IMR-90 (cell line): ENCODE measurements at regions not wholly inside any gene's neighbourhood (a gene's known extent, or its start where the extent isn't known, plus 50 kb on each side); places are given as distances from the start of the nearest gene placed in this dataset.

Source experiments
- ATAC-seq: fragments of 200-7000 bp; cut with Tn5 transposase; 2 replicates; pipeline ENCODE4 v1.9.1; 2020; ENCODE audit warnings: low read depth, mild to moderate bottlenecking, moderate library complexity
- BruUV-seq: library from RNA; stranded (reverse); fragments of 400-500 nt; replicated peaks from 2 replicates; lab custom pipeline; 2021; lab: Mats Ljungman, UMichigan
- CTCF ChIA-PET: fragments of 300-600 bp; formaldehyde crosslinking; extraction: SDS; loops from one replicate; lab custom pipeline; 2021; ENCODE audit warnings: antibody characterized with exemption; lab: Yijun Ruan, JAX
- POLR2A ChIA-PET: fragments of 300-600 bp; sonication (Branson Sonifier 250); formaldehyde crosslinking; loops from one replicate; lab custom pipeline; 2022; ENCODE audit warnings: antibody characterized with exemption; ENCODE audit not compliant: unreplicated experiment; lab: Charles Lee
- DNase-seq: peaks from one replicate; pipeline ENCODE4 v3.0.0; 2013
- H2AFZ ChIP-seq: replicated peaks from 2 replicates; pipeline ENCODE3; 2013; ENCODE audit warnings: low read length, mild to moderate bottlenecking; ENCODE audit not compliant: poor library complexity
- H2AK5ac ChIP-seq: 2 replicates; pipeline ENCODE4 v1.6.1; 2013; ENCODE audit warnings: low read depth, low read length, inconsistent platforms
- H2AK9ac ChIP-seq: replicated peaks from 2 replicates; pipeline ENCODE3; 2013; ENCODE audit warnings: mild to moderate bottlenecking, low read depth, low read length, moderate library complexity; ENCODE audit not compliant: poor library complexity
- H2BK120ac ChIP-seq: 2 replicates; pipeline ENCODE4 v1.6.1; 2013; ENCODE audit warnings: low read depth, low read length, inconsistent platforms
- H2BK15ac ChIP-seq: 3 replicates; pipeline ENCODE4 v1.6.1; 2013; ENCODE audit warnings: low read depth, low read length, inconsistent platforms
- H2BK20ac ChIP-seq: 2 replicates; pipeline ENCODE4 v1.6.1; 2013; ENCODE audit warnings: low read depth, mild to moderate bottlenecking, inconsistent platforms, low read length, moderate library complexity
- H2BK5ac ChIP-seq: 2 replicates; pipeline ENCODE4 v1.6.1; 2013; ENCODE audit warnings: mild to moderate bottlenecking, low read depth, low read length, inconsistent platforms; ENCODE audit not compliant: poor library complexity, severe bottlenecking
- H3K14ac ChIP-seq: replicated peaks from 2 replicates; pipeline ENCODE4 v1.6.1; 2013; ENCODE audit warnings: low read depth, low read length, inconsistent platforms
- H3K18ac ChIP-seq: 2 replicates; pipeline ENCODE4 v1.6.1; 2013; ENCODE audit warnings: low read depth, low read length, control low read depth
- H3K23ac ChIP-seq: 2 replicates; pipeline ENCODE4 v1.6.1; 2013; ENCODE audit warnings: low read depth, low read length, inconsistent platforms
- H3K27ac ChIP-seq: 2 replicates; pipeline ENCODE4 v1.5.1; 2013; ENCODE audit warnings: mild to moderate bottlenecking, control low read depth, low read length; ENCODE audit not compliant: insufficient read depth
- H3K27me3 ChIP-seq: 2 replicates; pipeline ENCODE4 v1.6.1; 2013; ENCODE audit warnings: low read length; ENCODE audit not compliant: control insufficient read depth, insufficient read depth
- H3K36me3 ChIP-seq: 2 replicates; pipeline ENCODE4 v1.6.1; 2013; ENCODE audit warnings: low read length, mixed read lengths; ENCODE audit not compliant: control insufficient read depth, insufficient read depth
- H3K4ac ChIP-seq: 2 replicates; pipeline ENCODE4 v1.6.1; 2013; ENCODE audit warnings: low read depth, low read length, inconsistent platforms
- H3K4me1 ChIP-seq: 2 replicates; pipeline ENCODE4 v1.6.1; 2013; ENCODE audit warnings: low read length, mixed read lengths; ENCODE audit not compliant: control insufficient read depth, insufficient read depth
- H3K4me2 ChIP-seq: 2 replicates; pipeline ENCODE4 v1.6.1; 2013; ENCODE audit warnings: low read depth, mild to moderate bottlenecking, control low read depth, low read length, moderate library complexity
- H3K4me3 ChIP-seq: 2 replicates; pipeline ENCODE4 v1.5.1; 2013; ENCODE audit warnings: low read depth, mild to moderate bottlenecking, control low read depth, low read length, moderate library complexity; ENCODE audit not compliant: insufficient read depth
- H3K56ac ChIP-seq: 2 replicates; pipeline ENCODE4 v1.6.1; 2013; ENCODE audit warnings: low read length, inconsistent platforms; ENCODE audit not compliant: insufficient read depth; ENCODE audit errors: extremely low read depth
- H3K79me1 ChIP-seq, 2 experiments: 2 replicates each; pipeline ENCODE4 v1.6.1; 2013; ENCODE audit warnings: low read length in 2 of 2, inconsistent platforms in 1 of 2, low read depth in 1 of 2
- H3K9ac ChIP-seq: 2 replicates; pipeline ENCODE4 v1.6.1; 2013; ENCODE audit warnings: low read depth, low read length, control low read depth
- H3K9me1 ChIP-seq: 2 replicates; pipeline ENCODE4 v1.6.1; 2013; ENCODE audit warnings: low read length, inconsistent platforms; ENCODE audit not compliant: insufficient read depth
- H3K9me3 ChIP-seq: 2 replicates; pipeline ENCODE4 v1.6.1; 2013; ENCODE audit warnings: low read length; ENCODE audit not compliant: control insufficient read depth, insufficient read depth
- H4K20me1 ChIP-seq: 2 replicates; pipeline ENCODE4 v1.6.1; 2013; ENCODE audit warnings: low read length, inconsistent platforms; ENCODE audit not compliant: insufficient read depth
- H4K5ac ChIP-seq: 2 replicates; pipeline ENCODE4 v1.6.1; 2013; ENCODE audit warnings: mild to moderate bottlenecking, low read depth, low read length, control low read depth
- H4K8ac ChIP-seq, 2 experiments: 2 replicates each; pipeline ENCODE4 v1.6.1; 2013; ENCODE audit warnings: low read depth in 2 of 2, low read length in 2 of 2, control low read depth in 1 of 2, inconsistent platforms in 1 of 2
- H4K91ac ChIP-seq: 2 replicates; pipeline ENCODE4 v1.6.1; 2013; ENCODE audit warnings: low read depth, low read length, inconsistent platforms; ENCODE audit not compliant: insufficient read depth
- CEBPB ChIP-seq: IDR thresholded peaks from 2 replicates; pipeline ENCODE4 v1.6.1; 2012; ENCODE audit warnings: low read depth, low read length, improper control_type of control experiment
- CHD1 ChIP-seq: IDR thresholded peaks from 2 replicates; pipeline ENCODE4 v1.6.1; 2012; ENCODE audit warnings: low read depth, low read length, improper control_type of control experiment
- FOS ChIP-seq: fragments of 150-350 bp; IDR thresholded peaks from 2 replicates; pipeline ENCODE4 v1.6.1; 2016; ENCODE audit warnings: low read depth, low read length
- MAZ ChIP-seq: IDR thresholded peaks from 2 replicates; pipeline ENCODE4 v1.6.1; 2012; ENCODE audit warnings: low read depth, mild to moderate bottlenecking, low read length, improper control_type of control experiment, moderate library complexity, borderline replicate concordance
- MXI1 ChIP-seq: IDR thresholded peaks from 2 replicates; pipeline ENCODE4 v1.6.1; 2012; ENCODE audit warnings: low read depth, mild to moderate bottlenecking, low read length, moderate library complexity, borderline replicate concordance
- RAD21 ChIP-seq: IDR thresholded peaks from 2 replicates; pipeline ENCODE4 v1.6.1; 2012; ENCODE audit warnings: low read length, improper control_type of control experiment
- RFX5 ChIP-seq: IDR thresholded peaks from 2 replicates; pipeline ENCODE4 v1.8.0; 2012; ENCODE audit warnings: low read depth, mild to moderate bottlenecking, low read length, moderate library complexity
- USF2 ChIP-seq: fragments of 150-350 bp; IDR thresholded peaks from 2 replicates; pipeline ENCODE4 v1.6.1; 2017; ENCODE audit warnings: mild to moderate bottlenecking, antibody characterized with exemption, low read length, low read depth
- WGBS, 2 experiments: methylation state at CpG; one replicate each; pipeline versions ENCODE4 v1.1.5 to v1.1.7; 2013; ENCODE audit warnings: missing lambda C conversion rate in 2 of 2; ENCODE audit not compliant: insufficient read length in 1 of 2; ENCODE audit errors: extremely low coverage in 2 of 2; 5-methylcytosine and 5-hydroxymethylcytosine counted together
- dilution Hi-C: fragments of 300-500 bp; cut with HindIII; formaldehyde crosslinking; loops from one replicate; pipeline ENCODE4 v1.14.3; 2018; ENCODE audit warnings: low sequenced_read_pairs; ENCODE audit not compliant: unreplicated experiment
- in situ Hi-C: fragments of 300-500 bp; cut with MboI; formaldehyde crosslinking; loops from 3 replicates; pipeline ENCODE4 v1.14.3; 2019; ENCODE audit warnings: low sequenced_read_pairs, inconsistent platforms, mixed read lengths
- intact Hi-C: fragments of 100-400 bp; cut with micrococcal nuclease; formaldehyde crosslinking; loops from 2 replicates; pipeline ENCODE4 v1.10.0; 2022

DNA sequence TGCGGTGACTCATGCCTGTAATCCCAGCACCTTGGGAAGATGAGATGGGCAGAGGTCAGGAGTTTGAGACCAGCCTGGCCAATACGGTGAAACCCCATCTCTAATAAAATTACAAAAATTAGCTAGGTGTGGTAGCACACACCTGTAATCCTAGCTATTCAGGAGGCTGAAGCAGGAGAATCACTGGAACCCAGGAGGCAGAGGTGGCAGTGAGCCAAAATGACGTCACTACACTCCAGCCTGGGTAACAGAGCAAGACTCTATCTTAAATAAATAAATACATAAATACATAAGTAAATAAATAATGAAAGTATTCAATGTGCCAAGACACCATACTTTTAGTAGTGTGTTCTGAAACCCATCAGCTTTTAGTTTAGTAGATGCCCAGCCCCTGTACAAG lies 308.1 kb upstream of the FLRT2 start:
- Histone ChIP-seq H3K4me2 (no peak overlapping the region), H3K9ac (no peak overlapping the region), H2BK120ac (no peak overlapping the region), H3K9me3 (no peaks in the 10 kb centered on the region), H3K27ac (no peak overlapping the region), H3K56ac (no peak overlapping the region), H2BK20ac (no peak overlapping the region), H3K23ac (no peak overlapping the region), H3K4ac (no peak overlapping the region), H4K8ac (no peak overlapping the region), H3K4me3 (no peak overlapping the region), H3K18ac (no peak overlapping the region), H4K5ac (no peak overlapping the region), H3K27me3 (no peaks in the 10 kb centered on the region), H4K20me1 (no peaks in the 10 kb centered on the region), H3K79me1 (no peaks in the 10 kb centered on the region), H4K91ac (no peak overlapping the region), H3K9me1 (no peaks in the 10 kb centered on the region), H2AFZ (no peak overlapping the region), H3K14ac (no peak overlapping the region), H3K4me1 (no peaks in the 10 kb centered on the region), H2AK5ac (no peak overlapping the region), H2AK9ac (no peak overlapping the region), H2BK15ac (no peak overlapping the region), H3K36me3 (no peaks in the 10 kb centered on the region), H2BK5ac (no peak overlapping the region)
- intact Hi-C loops (no loop called here), dilution Hi-C loops (no loop called here), in situ Hi-C loops (no loop called here)
- TF ChIP-seq MXI1 (no peak), USF2 (no peak), FOS (no peak), MAZ (no peak), RFX5 (no peak), RAD21 (no peak), CHD1 (no peak), CEBPB (no peak)
- DNase-seq (no peak), ATAC-seq (no peak)
- no TSS peak for BruUV-seq
- CTCF ChIA-PET = interaction anchor here (0.7 kb wide), 1 partner anchor 384 kb away, joined by 3 read pairs; no protein-coding TSS in a partner anchor
- no CpG with 5 or more reads among the region's 3 CpGs for WGBS, 2 experiments
- POLR2A ChIA-PET = no interaction called here
